WTC11 (cell line): ENCODE measurements at regions not wholly inside any gene's neighbourhood (a gene's known extent, or its start where the extent isn't known, plus 50 kb on each side); places are given as distances from the start of the nearest gene placed in this dataset.

Experiments
- JAZF1 ChIP-seq: fragments of 250-450 bp; sonication (Bioruptor Pico); IDR thresholded peaks from 2 replicates; pipeline ENCODE4 v1.9.0; 2021; ENCODE audit warnings: moderate library complexity, mild to moderate bottlenecking, inconsistent platforms
- KAT7 ChIP-seq: sonication (generic); formaldehyde crosslinking; IDR thresholded peaks from 2 replicates; pipeline ENCODE4 v1.8.1; 2023; ENCODE audit warnings: missing genetic modification reagents, mild to moderate bottlenecking, borderline replicate concordance
- MXD4 ChIP-seq: fragments of 250-450 bp; sonication (Bioruptor Pico); IDR thresholded peaks from 2 replicates; pipeline ENCODE4 v1.8.0; 2021; ENCODE audit warnings: mild to moderate bottlenecking, moderate library complexity, borderline replicate concordance
- RORB ChIP-seq: fragments of 250-450 bp; sonication (Bioruptor Pico); IDR thresholded peaks from 2 replicates; pipeline ENCODE4 v1.9.0; 2021; ENCODE audit warnings: mild to moderate bottlenecking
- TCF7 ChIP-seq: sonication (generic); formaldehyde crosslinking; IDR thresholded peaks from 2 replicates; pipeline ENCODE4 v1.8.0; 2022; ENCODE audit warnings: mild to moderate bottlenecking, low read depth, missing genetic modification reagents, moderate library complexity
- ZNF232 ChIP-seq: sonication (generic); formaldehyde crosslinking; IDR thresholded peaks from 2 replicates; pipeline ENCODE4 v1.8.0; 2022; ENCODE audit warnings: mild to moderate bottlenecking, missing genetic modification reagents
- TF ChIP-seq, protein P1 (sequence below): fragments of 200-600 bp; IDR thresholded peaks from 2 replicates; pipeline ENCODE4 v1.8.0; 2022; ENCODE audit warnings: antibody characterized with exemption
- TF ChIP-seq, protein P2 (sequence below): sonication (generic); formaldehyde crosslinking; IDR thresholded peaks from 2 replicates; pipeline ENCODE4 v1.8.0; 2023; ENCODE audit warnings: missing genetic modification reagents
- TF ChIP-seq, protein P3 (sequence below): sonication (generic); formaldehyde crosslinking; IDR thresholded peaks from 2 replicates; pipeline ENCODE4 v1.8.0; 2022; ENCODE audit warnings: mild to moderate bottlenecking, missing genetic modification reagents
- TF ChIP-seq, protein P4 (sequence below): sonication (generic); formaldehyde crosslinking; IDR thresholded peaks from 2 replicates; pipeline ENCODE4 v1.8.1; 2023; ENCODE audit warnings: mild to moderate bottlenecking, moderate library complexity, missing genetic modification reagents
- TF ChIP-seq, protein P5 (sequence below): sonication (generic); formaldehyde crosslinking; IDR thresholded peaks from 2 replicates; pipeline ENCODE4 v1.8.0; 2022; ENCODE audit warnings: mild to moderate bottlenecking, missing genetic modification reagents
- TF ChIP-seq, protein P6 (sequence below): sonication (generic); formaldehyde crosslinking; IDR thresholded peaks from 2 replicates; pipeline ENCODE4 v1.8.1; 2022; ENCODE audit warnings: low read depth, missing genetic modification reagents, borderline replicate concordance

DNA sequence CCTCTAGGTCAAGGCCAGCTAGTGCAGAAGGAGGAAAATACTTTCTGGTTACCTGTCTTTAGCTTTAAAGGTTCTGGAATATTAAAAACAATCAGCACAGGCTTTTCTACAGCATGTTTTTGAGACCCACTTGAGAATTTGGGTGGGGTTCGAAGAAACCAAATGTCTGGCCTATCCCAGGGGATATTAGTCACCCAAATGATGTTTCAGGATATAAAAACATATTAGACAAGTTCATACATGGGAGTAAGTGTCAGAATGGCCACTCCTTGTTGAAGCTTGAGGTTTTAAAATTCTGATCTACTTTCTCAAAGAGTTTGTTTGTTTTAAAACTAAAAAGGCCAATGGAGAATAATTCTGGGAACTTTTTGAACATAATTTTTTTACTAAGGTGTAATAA is 158.6 kb upstream of the DLX2 start:
- TF ChIP-seq, protein P1, sequence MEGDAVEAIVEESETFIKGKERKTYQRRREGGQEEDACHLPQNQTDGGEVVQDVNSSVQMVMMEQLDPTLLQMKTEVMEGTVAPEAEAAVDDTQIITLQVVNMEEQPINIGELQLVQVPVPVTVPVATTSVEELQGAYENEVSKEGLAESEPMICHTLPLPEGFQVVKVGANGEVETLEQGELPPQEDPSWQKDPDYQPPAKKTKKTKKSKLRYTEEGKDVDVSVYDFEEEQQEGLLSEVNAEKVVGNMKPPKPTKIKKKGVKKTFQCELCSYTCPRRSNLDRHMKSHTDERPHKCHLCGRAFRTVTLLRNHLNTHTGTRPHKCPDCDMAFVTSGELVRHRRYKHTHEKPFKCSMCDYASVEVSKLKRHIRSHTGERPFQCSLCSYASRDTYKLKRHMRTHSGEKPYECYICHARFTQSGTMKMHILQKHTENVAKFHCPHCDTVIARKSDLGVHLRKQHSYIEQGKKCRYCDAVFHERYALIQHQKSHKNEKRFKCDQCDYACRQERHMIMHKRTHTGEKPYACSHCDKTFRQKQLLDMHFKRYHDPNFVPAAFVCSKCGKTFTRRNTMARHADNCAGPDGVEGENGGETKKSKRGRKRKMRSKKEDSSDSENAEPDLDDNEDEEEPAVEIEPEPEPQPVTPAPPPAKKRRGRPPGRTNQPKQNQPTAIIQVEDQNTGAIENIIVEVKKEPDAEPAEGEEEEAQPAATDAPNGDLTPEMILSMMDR: no peak
- TF ChIP-seq JAZF1 (CRISPR knock-in tag) (no peak), ZNF232 (CRISPR knock-in tag) (no peak), MXD4 (CRISPR knock-in tag) (no peak), RORB (CRISPR knock-in tag) (no peak), KAT7 (CRISPR knock-in tag) (no peak), TCF7 (no peak)
- TF ChIP-seq, protein P2, sequence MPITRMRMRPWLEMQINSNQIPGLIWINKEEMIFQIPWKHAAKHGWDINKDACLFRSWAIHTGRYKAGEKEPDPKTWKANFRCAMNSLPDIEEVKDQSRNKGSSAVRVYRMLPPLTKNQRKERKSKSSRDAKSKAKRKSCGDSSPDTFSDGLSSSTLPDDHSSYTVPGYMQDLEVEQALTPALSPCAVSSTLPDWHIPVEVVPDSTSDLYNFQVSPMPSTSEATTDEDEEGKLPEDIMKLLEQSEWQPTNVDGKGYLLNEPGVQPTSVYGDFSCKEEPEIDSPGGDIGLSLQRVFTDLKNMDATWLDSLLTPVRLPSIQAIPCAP: no peak
- TF ChIP-seq, protein P3, sequence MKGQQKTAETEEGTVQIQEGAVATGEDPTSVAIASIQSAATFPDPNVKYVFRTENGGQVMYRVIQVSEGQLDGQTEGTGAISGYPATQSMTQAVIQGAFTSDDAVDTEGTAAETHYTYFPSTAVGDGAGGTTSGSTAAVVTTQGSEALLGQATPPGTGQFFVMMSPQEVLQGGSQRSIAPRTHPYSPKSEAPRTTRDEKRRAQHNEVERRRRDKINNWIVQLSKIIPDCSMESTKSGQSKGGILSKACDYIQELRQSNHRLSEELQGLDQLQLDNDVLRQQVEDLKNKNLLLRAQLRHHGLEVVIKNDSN (CRISPR knock-in tag): no peak
- TF ChIP-seq, protein P4, sequence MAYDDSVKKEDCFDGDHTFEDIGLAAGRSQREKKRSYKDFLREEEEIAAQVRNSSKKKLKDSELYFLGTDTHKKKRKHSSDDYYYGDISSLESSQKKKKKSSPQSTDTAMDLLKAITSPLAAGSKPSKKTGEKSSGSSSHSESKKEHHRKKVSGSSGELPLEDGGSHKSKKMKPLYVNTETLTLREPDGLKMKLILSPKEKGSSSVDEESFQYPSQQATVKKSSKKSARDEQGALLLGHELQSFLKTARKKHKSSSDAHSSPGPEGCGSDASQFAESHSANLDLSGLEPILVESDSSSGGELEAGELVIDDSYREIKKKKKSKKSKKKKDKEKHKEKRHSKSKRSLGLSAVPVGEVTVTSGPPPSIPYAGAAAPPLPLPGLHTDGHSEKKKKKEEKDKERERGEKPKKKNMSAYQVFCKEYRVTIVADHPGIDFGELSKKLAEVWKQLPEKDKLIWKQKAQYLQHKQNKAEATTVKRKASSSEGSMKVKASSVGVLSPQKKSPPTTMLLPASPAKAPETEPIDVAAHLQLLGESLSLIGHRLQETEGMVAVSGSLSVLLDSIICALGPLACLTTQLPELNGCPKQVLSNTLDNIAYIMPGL (CRISPR knock-in tag): no peak
- TF ChIP-seq, protein P5, sequence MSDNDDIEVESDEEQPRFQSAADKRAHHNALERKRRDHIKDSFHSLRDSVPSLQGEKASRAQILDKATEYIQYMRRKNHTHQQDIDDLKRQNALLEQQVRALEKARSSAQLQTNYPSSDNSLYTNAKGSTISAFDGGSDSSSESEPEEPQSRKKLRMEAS (CRISPR knock-in tag): no peak
- TF ChIP-seq, protein P6, sequence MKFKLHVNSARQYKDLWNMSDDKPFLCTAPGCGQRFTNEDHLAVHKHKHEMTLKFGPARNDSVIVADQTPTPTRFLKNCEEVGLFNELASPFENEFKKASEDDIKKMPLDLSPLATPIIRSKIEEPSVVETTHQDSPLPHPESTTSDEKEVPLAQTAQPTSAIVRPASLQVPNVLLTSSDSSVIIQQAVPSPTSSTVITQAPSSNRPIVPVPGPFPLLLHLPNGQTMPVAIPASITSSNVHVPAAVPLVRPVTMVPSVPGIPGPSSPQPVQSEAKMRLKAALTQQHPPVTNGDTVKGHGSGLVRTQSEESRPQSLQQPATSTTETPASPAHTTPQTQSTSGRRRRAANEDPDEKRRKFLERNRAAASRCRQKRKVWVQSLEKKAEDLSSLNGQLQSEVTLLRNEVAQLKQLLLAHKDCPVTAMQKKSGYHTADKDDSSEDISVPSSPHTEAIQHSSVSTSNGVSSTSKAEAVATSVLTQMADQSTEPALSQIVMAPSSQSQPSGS (CRISPR knock-in tag): no peak
